Adrenal gland (tissue), 5 donors: ENCODE measurements at regions not wholly inside any gene's neighbourhood (a gene's known extent, or its start where the extent isn't known, plus 50 kb on each side); places are given as distances from the start of the nearest gene placed in this dataset.

Experiments
- POLR2A ChIP-seq, 2 donors: fragments of 450-650 bp; IDR thresholded peaks; one replicate each; pipeline ENCODE4 v1.6.1; 2017; ENCODE audit warnings: antibody characterized with exemption in 2 of 2, mild to moderate bottlenecking in 2 of 2, moderate library complexity in 1 of 2
- TF ChIP-seq, protein P1 (sequence below), 6 experiments: fragments of 450-650 bp in 4 of 6; fragments of 200-600 bp in 2 of 6; sonication (generic) in 1 of 6; IDR thresholded peaks; 1 replicate in 5 of 6; 2 replicates in 1 of 6; pipeline versions ENCODE4 v1.5.1 to v1.8.0; 2016 to 2021; ENCODE audit warnings: antibody characterized with exemption in 6 of 6, mild to moderate bottlenecking in 2 of 6, moderate library complexity in 1 of 6
- donor health status: DM: no; HTN: no; CAD: no.

DNA sequence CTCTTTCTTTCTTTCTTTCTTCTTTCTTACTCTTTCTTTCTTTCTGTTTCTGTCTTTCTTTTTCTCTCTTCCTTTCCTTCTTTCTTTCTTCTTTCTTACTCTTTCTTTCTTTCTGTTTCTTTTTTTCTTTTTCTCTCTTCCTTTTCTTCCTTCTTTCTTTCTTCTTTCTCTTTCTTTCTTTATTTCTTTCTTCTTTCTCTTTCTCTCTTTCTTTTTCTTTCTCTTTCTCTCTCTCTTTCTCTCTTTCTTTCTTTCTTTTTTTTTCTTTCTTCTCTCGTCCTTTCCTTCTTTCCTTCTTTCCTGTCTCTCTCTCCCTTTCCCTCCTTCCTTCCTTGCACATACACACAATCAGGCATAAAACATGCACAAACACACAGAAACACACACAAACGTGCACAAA, 79.3 kb upstream of the SHOX start:
- TF ChIP-seq, protein P1, sequence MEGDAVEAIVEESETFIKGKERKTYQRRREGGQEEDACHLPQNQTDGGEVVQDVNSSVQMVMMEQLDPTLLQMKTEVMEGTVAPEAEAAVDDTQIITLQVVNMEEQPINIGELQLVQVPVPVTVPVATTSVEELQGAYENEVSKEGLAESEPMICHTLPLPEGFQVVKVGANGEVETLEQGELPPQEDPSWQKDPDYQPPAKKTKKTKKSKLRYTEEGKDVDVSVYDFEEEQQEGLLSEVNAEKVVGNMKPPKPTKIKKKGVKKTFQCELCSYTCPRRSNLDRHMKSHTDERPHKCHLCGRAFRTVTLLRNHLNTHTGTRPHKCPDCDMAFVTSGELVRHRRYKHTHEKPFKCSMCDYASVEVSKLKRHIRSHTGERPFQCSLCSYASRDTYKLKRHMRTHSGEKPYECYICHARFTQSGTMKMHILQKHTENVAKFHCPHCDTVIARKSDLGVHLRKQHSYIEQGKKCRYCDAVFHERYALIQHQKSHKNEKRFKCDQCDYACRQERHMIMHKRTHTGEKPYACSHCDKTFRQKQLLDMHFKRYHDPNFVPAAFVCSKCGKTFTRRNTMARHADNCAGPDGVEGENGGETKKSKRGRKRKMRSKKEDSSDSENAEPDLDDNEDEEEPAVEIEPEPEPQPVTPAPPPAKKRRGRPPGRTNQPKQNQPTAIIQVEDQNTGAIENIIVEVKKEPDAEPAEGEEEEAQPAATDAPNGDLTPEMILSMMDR (IDR thresholded peaks at IDR 0.05), result no peak
- no peak for TF ChIP-seq POLR2A (IDR thresholded peaks at IDR 0.05)
